H9 (cell line): ENCODE measurements at regions not wholly inside any gene's neighbourhood (a gene's known extent, or its start where the extent isn't known, plus 50 kb on each side); places are given as distances from the start of the nearest gene placed in this dataset.

Experiments
- DNase-seq: peaks from one replicate; pipeline ENCODE4 v3.0.0-alpha.2; 2017
- H2AFZ ChIP-seq: one replicate; pipeline ENCODE4 v1.6.1; 2013; ENCODE audit warnings: mild to moderate bottlenecking, low read length, control low read depth, moderate library complexity
- H2AK5ac ChIP-seq: 2 replicates; pipeline ENCODE4 v1.6.1; 2013; ENCODE audit warnings: low read length, control low read depth, mixed read lengths; ENCODE audit not compliant: insufficient read length
- H2BK120ac ChIP-seq: one replicate; pipeline ENCODE4 v1.6.1; 2013; ENCODE audit warnings: low read depth, mild to moderate bottlenecking, low read length, control low read depth, inconsistent platforms; ENCODE audit not compliant: poor library complexity, severe bottlenecking
- H2BK12ac ChIP-seq: 2 replicates; pipeline ENCODE4 v1.6.1; 2013; ENCODE audit warnings: low read length, control low read depth, mixed read lengths, low read depth; ENCODE audit not compliant: insufficient read length
- H2BK15ac ChIP-seq: 2 replicates; pipeline ENCODE4 v1.6.1; 2013; ENCODE audit warnings: low read depth, low read length, control low read depth
- H2BK20ac ChIP-seq: one replicate; pipeline ENCODE4 v1.6.1; 2013; ENCODE audit warnings: low read depth, mild to moderate bottlenecking, low read length, control low read depth, inconsistent platforms; ENCODE audit not compliant: poor library complexity, severe bottlenecking
- H2BK5ac ChIP-seq: 2 replicates; pipeline ENCODE4 v1.6.1; 2013; ENCODE audit warnings: low read length, control low read depth, mixed read lengths; ENCODE audit not compliant: insufficient read length
- H3K14ac ChIP-seq: 2 replicates; pipeline ENCODE4 v1.6.1; 2013; ENCODE audit warnings: low read length, control low read depth; ENCODE audit not compliant: insufficient read depth
- H3K18ac ChIP-seq: 2 replicates; pipeline ENCODE4 v1.6.1; 2013; ENCODE audit warnings: low read depth, mild to moderate bottlenecking, mixed read lengths, low read length, control low read depth; ENCODE audit not compliant: insufficient read length
- H3K23ac ChIP-seq: 2 replicates; pipeline ENCODE4 v1.6.1; 2013; ENCODE audit warnings: low read length, control low read depth, mixed read lengths, low read depth; ENCODE audit not compliant: insufficient read length
- H3K23me2 ChIP-seq: 2 replicates; pipeline ENCODE4 v1.6.1; 2013; ENCODE audit warnings: low read depth, mild to moderate bottlenecking, mixed read lengths, low read length, control low read depth; ENCODE audit not compliant: insufficient read length, poor library complexity, severe bottlenecking
- H3K27ac ChIP-seq: 2 replicates; pipeline ENCODE4 v1.5.1; 2013; ENCODE audit warnings: low read length, control low read depth, mixed read lengths, low read depth; ENCODE audit not compliant: insufficient read length
- H3K27me3 ChIP-seq: 2 replicates; pipeline ENCODE4 v1.6.1; 2013; ENCODE audit warnings: low read length, control low read depth, inconsistent platforms; ENCODE audit not compliant: insufficient read depth
- H3K4ac ChIP-seq: 2 replicates; pipeline ENCODE4 v1.6.1; 2013; ENCODE audit warnings: low read depth, mild to moderate bottlenecking, control low read depth, inconsistent platforms, low read length, moderate library complexity
- H3K4me1 ChIP-seq: 2 replicates; pipeline ENCODE4 v1.6.1; 2013; ENCODE audit warnings: low read length, control low read depth, inconsistent platforms; ENCODE audit not compliant: insufficient read depth
- H3K4me2 ChIP-seq: 2 replicates; pipeline ENCODE4 v1.6.1; 2013; ENCODE audit warnings: low read length, control low read depth, mixed read lengths; ENCODE audit not compliant: insufficient read length, insufficient read depth
- H3K56ac ChIP-seq: 2 replicates; pipeline ENCODE4 v1.6.1; 2013; ENCODE audit warnings: low read depth, mild to moderate bottlenecking, mixed read lengths, low read length, control low read depth; ENCODE audit not compliant: insufficient read length
- H3K79me1 ChIP-seq: 2 replicates; pipeline ENCODE4 v1.6.1; 2013; ENCODE audit warnings: low read depth, mild to moderate bottlenecking, moderate library complexity, low read length, control low read depth, inconsistent platforms; ENCODE audit not compliant: insufficient read depth, poor library complexity, severe bottlenecking
- H3K79me2 ChIP-seq: 2 replicates; pipeline ENCODE4 v1.6.1; 2013; ENCODE audit warnings: low read length, control low read depth, inconsistent platforms; ENCODE audit not compliant: insufficient read depth
- H3K9ac ChIP-seq: 2 replicates; pipeline ENCODE4 v1.6.1; 2013; ENCODE audit warnings: low read length, control low read depth, mixed read lengths; ENCODE audit not compliant: insufficient read length; ENCODE audit errors: extremely low read depth
- H3K9me3 ChIP-seq: one replicate; pipeline ENCODE4 v1.6.1; 2013; ENCODE audit warnings: low read depth, low read length, inconsistent platforms; ENCODE audit not compliant: control insufficient read depth
- H3T11ph ChIP-seq: one replicate; pipeline ENCODE4 v1.6.1; 2013; ENCODE audit warnings: mild to moderate bottlenecking, low read length, control low read depth, inconsistent platforms
- H4K20me1 ChIP-seq: one replicate; pipeline ENCODE4 v1.6.1; 2013; ENCODE audit not compliant: control insufficient read depth, insufficient read length, insufficient read depth
- H4K5ac ChIP-seq: 2 replicates; pipeline ENCODE4 v1.6.1; 2013; ENCODE audit warnings: low read depth, mild to moderate bottlenecking, mixed read lengths, low read length, control low read depth; ENCODE audit not compliant: insufficient read length
- H4K8ac ChIP-seq: replicated peaks from 2 replicates; pipeline ENCODE4 v1.6.1; 2013; ENCODE audit warnings: low read length, control low read depth, mixed read lengths, low read depth; ENCODE audit not compliant: insufficient read length
- H4K91ac ChIP-seq: 2 replicates; pipeline ENCODE4 v1.6.1; 2013; ENCODE audit warnings: low read depth, mild to moderate bottlenecking, moderate library complexity, mixed read lengths, low read length, control low read depth; ENCODE audit not compliant: insufficient read length
- H3K27ac Mint-ChIP-seq, 3 experiments: 2 replicates in 2 of 3; 3 replicates in 1 of 3; pipeline ENCODE4 v1.8.0; 2020 to 2021; ENCODE audit warnings: mixed read lengths in 3 of 3, mild to moderate bottlenecking in 1 of 3, moderate library complexity in 1 of 3
- H3K27me3 Mint-ChIP-seq: 2 replicates; pipeline ENCODE4 v1.8.0; 2021; ENCODE audit warnings: low read depth, mild to moderate bottlenecking, moderate library complexity, mixed read lengths
- H3K36me3 Mint-ChIP-seq, 3 experiments: 2 replicates in 2 of 3; 3 replicates in 1 of 3; pipeline ENCODE4 v1.8.0; 2020 to 2021; ENCODE audit warnings: low read depth in 3 of 3, mixed read lengths in 3 of 3; ENCODE audit not compliant: insufficient read depth in 1 of 3
- H3K4me1 Mint-ChIP-seq, 2 experiments: 2 replicates each; pipeline ENCODE4 v1.8.0; 2020; ENCODE audit warnings: mixed read lengths in 2 of 2
- H3K4me3 Mint-ChIP-seq, 2 experiments: 2 replicates in 1 of 2; 3 replicates in 1 of 2; pipeline ENCODE4 v1.8.0; 2020 to 2021; ENCODE audit warnings: mild to moderate bottlenecking in 2 of 2, mixed read lengths in 2 of 2, moderate library complexity in 1 of 2
- H3K9me3 Mint-ChIP-seq, 2 experiments: 2 replicates in 1 of 2; 3 replicates in 1 of 2; pipeline ENCODE4 v1.8.0; 2020; ENCODE audit warnings: mild to moderate bottlenecking in 2 of 2, mixed read lengths in 2 of 2, moderate library complexity in 1 of 2
- CTCF ChIP-seq: fragments of 200-600 bp; sonication (generic); conservative IDR thresholded peaks from 3 replicates; pipeline ENCODE4 v1.8.0; 2021; ENCODE audit warnings: antibody characterized with exemption, mild to moderate bottlenecking
- WGBS: extraction: QIAGEN DNeasy Blood & Tissue Kit; methylation state at CpG from one replicate; pipeline ENCODE4 v1.1.7; 2013; ENCODE audit warnings: missing lambda C conversion rate, low lambda C conversion rate, mixed read lengths; ENCODE audit not compliant: insufficient read length; ENCODE audit errors: extremely low coverage; 5-methylcytosine and 5-hydroxymethylcytosine counted together

GRCh38 chr1:157201767-157202166 lies 63.6 kb upstream of the ETV3 start:
- no peak overlapping the region for H2BK20ac ChIP-seq
- H3K79me2 ChIP-seq = no peaks in the 10 kb centered on the region
- 0 out of 5 replicates have a peak, but pooled peaks cover 0 to 2% of the 10 kb centered on the region in 2 experiments for H3K9me3 Mint-ChIP-seq
- H3K36me3 Mint-ChIP-seq = no peaks in the 10 kb centered on the region
- H3K27me3 ChIP-seq = no peaks in the 10 kb centered on the region
- H3T11ph ChIP-seq = no peak overlapping the region
- no CpG with 5 or more reads among the region's 4 CpGs for WGBS
- no peak overlapping the region for H4K5ac ChIP-seq
- no peaks in the 10 kb centered on the region for H3K4me1 ChIP-seq
- H3K79me1 ChIP-seq = no peaks in the 10 kb centered on the region
- no peak overlapping the region for H2BK5ac ChIP-seq
- no peaks in the 10 kb centered on the region for H4K20me1 ChIP-seq
- no peak overlapping the region for H3K9ac ChIP-seq
- no peak overlapping the region for H2BK12ac ChIP-seq
- no peak overlapping the region for H3K27ac ChIP-seq
- peaks cover 3% of the 10 kb centered on the region; the same call in 1 of the 2 replicates for H3K27me3 Mint-ChIP-seq
- no peaks in the 10 kb centered on the region for H3K23me2 ChIP-seq
- H3K23ac ChIP-seq = no peak overlapping the region
- no peak overlapping the region for H2BK120ac ChIP-seq
- no peak for DNase-seq
- no peak overlapping the region for H3K4me2 ChIP-seq
- no peak overlapping the region for H3K56ac ChIP-seq
- no peak overlapping the region for H2BK15ac ChIP-seq
- no peak overlapping the region for H3K4ac ChIP-seq
- H3K18ac ChIP-seq = no peak overlapping the region
- H3K4me3 Mint-ChIP-seq = no peak overlapping the region
- no peak overlapping the region for H2AFZ ChIP-seq
- no peak overlapping the region for H3K14ac ChIP-seq
- no peak overlapping the region for H4K91ac ChIP-seq
- TF ChIP-seq CTCF = no peak
- no peak overlapping the region for H4K8ac ChIP-seq
- H3K27ac Mint-ChIP-seq = no peak overlapping the region
- H3K9me3 ChIP-seq = no peaks in the 10 kb centered on the region
- H2AK5ac ChIP-seq = no peak overlapping the region
- H3K4me1 Mint-ChIP-seq = peaks cover 12 to 15% of the 10 kb centered on the region in 2 experiments
